ENCODE measurements at regions not wholly inside any gene's neighbourhood (a gene's known extent, or its start where the extent isn't known, plus 50 kb on each side); places are given as distances from the start of the nearest gene placed in this dataset.

DNA sequence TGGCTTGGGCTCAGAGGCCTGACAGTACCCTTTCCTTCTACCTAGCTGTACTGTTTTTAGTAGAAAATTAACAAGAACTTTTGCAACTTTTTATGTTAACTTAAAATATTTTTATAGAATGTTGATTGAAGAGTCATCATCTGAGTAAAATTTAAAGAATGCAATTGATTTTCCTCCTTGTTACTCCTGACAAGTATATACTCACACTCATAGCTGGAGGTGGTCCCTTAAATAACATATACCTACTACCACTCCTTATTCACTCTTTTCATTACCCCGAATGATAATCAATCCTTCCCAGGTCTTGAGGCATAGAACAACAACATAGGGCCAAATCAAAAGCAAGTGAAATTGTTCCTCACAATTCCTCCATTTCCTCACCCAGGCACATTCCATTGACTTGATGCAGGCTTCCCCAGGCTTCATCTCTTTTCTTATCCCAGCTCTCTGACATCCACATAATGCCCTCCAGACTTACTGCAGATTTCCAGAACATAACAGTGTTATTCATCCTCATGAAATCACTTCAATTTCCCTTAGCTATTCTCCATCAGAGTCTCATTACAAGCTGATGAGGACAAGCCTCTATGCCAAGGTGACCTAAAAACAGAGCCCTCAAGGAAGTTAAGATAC lies 73.2 kb upstream of the ANXA10 start:
- TF ChIP-seq, protein P1, sequence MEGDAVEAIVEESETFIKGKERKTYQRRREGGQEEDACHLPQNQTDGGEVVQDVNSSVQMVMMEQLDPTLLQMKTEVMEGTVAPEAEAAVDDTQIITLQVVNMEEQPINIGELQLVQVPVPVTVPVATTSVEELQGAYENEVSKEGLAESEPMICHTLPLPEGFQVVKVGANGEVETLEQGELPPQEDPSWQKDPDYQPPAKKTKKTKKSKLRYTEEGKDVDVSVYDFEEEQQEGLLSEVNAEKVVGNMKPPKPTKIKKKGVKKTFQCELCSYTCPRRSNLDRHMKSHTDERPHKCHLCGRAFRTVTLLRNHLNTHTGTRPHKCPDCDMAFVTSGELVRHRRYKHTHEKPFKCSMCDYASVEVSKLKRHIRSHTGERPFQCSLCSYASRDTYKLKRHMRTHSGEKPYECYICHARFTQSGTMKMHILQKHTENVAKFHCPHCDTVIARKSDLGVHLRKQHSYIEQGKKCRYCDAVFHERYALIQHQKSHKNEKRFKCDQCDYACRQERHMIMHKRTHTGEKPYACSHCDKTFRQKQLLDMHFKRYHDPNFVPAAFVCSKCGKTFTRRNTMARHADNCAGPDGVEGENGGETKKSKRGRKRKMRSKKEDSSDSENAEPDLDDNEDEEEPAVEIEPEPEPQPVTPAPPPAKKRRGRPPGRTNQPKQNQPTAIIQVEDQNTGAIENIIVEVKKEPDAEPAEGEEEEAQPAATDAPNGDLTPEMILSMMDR (IDR thresholded peaks at IDR 0.05), result no peak
- TF ChIP-seq POLR2A (IDR thresholded peaks at IDR 0.05), result no peak
